ENCODE measurements at regions not wholly inside any gene's neighbourhood (a gene's known extent, or its start where the extent isn't known, plus 50 kb on each side); places are given as distances from the start of the nearest gene placed in this dataset.
"Not testable (repeated sequence)": the region's sequence is repeated elsewhere in the genome, so short reads cannot be mapped to it uniquely, and the experiment has no call there.

GRCh38 chr13:89460895-89461294, 1789.7 kb downstream of the SLITRK5 start:
- not testable (repeated sequence) for H3K9me3 ChIP-seq (ENCODE audit: control insufficient read depth in 2 of 2, insufficient read depth in 1 of 2, low read depth in 1 of 2, low read length in 1 of 2); H3K27ac ChIP-seq (ENCODE audit: low read depth in 2 of 2, low read length in 1 of 2); H3K4me1 ChIP-seq (ENCODE audit: control insufficient read depth in 2 of 2, insufficient read depth in 2 of 2, low read length in 1 of 2); H3K36me3 ChIP-seq (ENCODE audit: control insufficient read depth in 2 of 2, insufficient read depth in 2 of 2, low read length in 1 of 2); H3K4me3 ChIP-seq (ENCODE audit: low read depth in 1 of 2, low read length in 2 of 2); H3K27me3 ChIP-seq (ENCODE audit: control insufficient read depth in 1 of 2, insufficient read depth in 2 of 2, low read length in 2 of 2)

DNA sequence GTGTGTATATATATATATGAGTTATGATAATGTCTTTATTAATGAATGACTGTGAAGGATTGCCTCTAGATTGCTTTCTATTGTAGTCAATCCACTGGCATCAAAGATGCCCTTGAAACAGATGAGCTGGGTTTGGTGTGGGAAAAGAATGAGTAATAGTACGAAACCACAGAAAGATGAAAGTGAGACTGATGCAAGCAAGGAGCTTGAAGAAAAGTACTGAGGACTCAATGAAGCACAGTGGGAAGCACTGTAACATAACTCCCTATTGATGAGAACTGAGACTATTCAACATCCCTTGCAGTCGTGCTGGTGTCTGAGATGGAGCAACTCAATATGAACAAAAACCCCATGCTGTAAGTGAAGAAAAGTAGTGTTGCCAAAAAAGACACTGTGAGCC, 1794.2 kb downstream of the SLITRK5 start:
- H3K27ac ChIP-seq (ENCODE audit: low read depth in 2 of 2, low read length in 1 of 2), result no peak overlapping the region
- H3K4me3 ChIP-seq (ENCODE audit: low read depth in 1 of 2, low read length in 2 of 2), result no peak overlapping the region
- no peaks in the 10 kb centered on the region for H3K27me3 ChIP-seq (ENCODE audit: control insufficient read depth in 1 of 2, insufficient read depth in 2 of 2, low read length in 2 of 2)
- no peaks in the 10 kb centered on the region for H3K36me3 ChIP-seq (ENCODE audit: control insufficient read depth in 2 of 2, insufficient read depth in 2 of 2, low read length in 1 of 2)
- H3K9me3 ChIP-seq (ENCODE audit: control insufficient read depth in 2 of 2, insufficient read depth in 1 of 2, low read depth in 1 of 2, low read length in 1 of 2), result no peaks in the 10 kb centered on the region
- H3K4me1 ChIP-seq (ENCODE audit: control insufficient read depth in 2 of 2, insufficient read depth in 2 of 2, low read length in 1 of 2), result no peaks in the 10 kb centered on the region
- WGBS, 2 donors, result 72 to 80% methylated on average over 2 of the region's 2 CpGs

DNA sequence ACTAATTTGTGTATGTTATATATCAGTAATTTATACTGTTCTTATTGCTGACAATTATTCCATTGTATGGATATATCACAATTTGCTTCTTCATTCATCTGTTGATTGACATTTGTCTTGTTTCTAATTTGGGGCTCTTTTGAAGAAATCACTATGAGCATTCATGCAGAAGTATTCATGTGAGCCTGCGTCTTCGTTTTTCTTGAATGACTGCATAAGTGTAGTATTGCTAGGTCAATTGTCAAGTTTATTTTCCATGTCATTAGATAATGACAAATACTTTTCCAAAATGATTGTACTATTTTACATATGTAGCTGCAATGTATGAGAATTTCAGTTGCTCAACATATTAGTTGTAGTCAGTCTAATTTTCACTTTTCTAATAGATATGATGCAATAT, 1796.9 kb downstream of the SLITRK5 start:
- H3K27ac ChIP-seq (ENCODE audit: low read depth in 2 of 2, low read length in 1 of 2), result no peak overlapping the region
- no peaks in the 10 kb centered on the region for H3K9me3 ChIP-seq (ENCODE audit: control insufficient read depth in 2 of 2, insufficient read depth in 1 of 2, low read depth in 1 of 2, low read length in 1 of 2)
- H3K27me3 ChIP-seq (ENCODE audit: control insufficient read depth in 1 of 2, insufficient read depth in 2 of 2, low read length in 2 of 2), result no peaks in the 10 kb centered on the region
- 83 to 86% methylated on average over 2 of the region's 2 CpGs for WGBS, 2 donors
- H3K36me3 ChIP-seq (ENCODE audit: control insufficient read depth in 2 of 2, insufficient read depth in 2 of 2, low read length in 1 of 2), result no peaks in the 10 kb centered on the region
- H3K4me3 ChIP-seq (ENCODE audit: low read depth in 1 of 2, low read length in 2 of 2), result no peak overlapping the region
- no peaks in the 10 kb centered on the region for H3K4me1 ChIP-seq (ENCODE audit: control insufficient read depth in 2 of 2, insufficient read depth in 2 of 2, low read length in 1 of 2)

- no peaks in the 10 kb centered on the region for H3K36me3 ChIP-seq (ENCODE audit: control insufficient read depth in 2 of 2, insufficient read depth in 2 of 2, low read length in 1 of 2)
- no peak overlapping the region for H3K27ac ChIP-seq (ENCODE audit: low read depth in 2 of 2, low read length in 1 of 2)
- H3K27me3 ChIP-seq (ENCODE audit: control insufficient read depth in 1 of 2, insufficient read depth in 2 of 2, low read length in 2 of 2), result no peaks in the 10 kb centered on the region
- no peak overlapping the region for H3K4me3 ChIP-seq (ENCODE audit: low read depth in 1 of 2, low read length in 2 of 2)
- WGBS, 2 donors, result 86 to 89% methylated on average over 3 of the region's 3 CpGs
- H3K4me1 ChIP-seq (ENCODE audit: control insufficient read depth in 2 of 2, insufficient read depth in 2 of 2, low read length in 1 of 2), result no peaks in the 10 kb centered on the region
- peaks cover 0 to 1% of the 10 kb centered on the region in 2 donors for H3K9me3 ChIP-seq (ENCODE audit: control insufficient read depth in 2 of 2, insufficient read depth in 1 of 2, low read depth in 1 of 2, low read length in 1 of 2)
Observed at GRCh38 chr13:89470901-89471300, 1799.7 kb downstream of the SLITRK5 start.

- no peaks in the 10 kb centered on the region for H3K27me3 ChIP-seq (ENCODE audit: control insufficient read depth in 1 of 2, insufficient read depth in 2 of 2, low read length in 2 of 2)
Observed at GRCh38 chr13:89474432-89474831, 1803.3 kb downstream of the SLITRK5 start.

DNA sequence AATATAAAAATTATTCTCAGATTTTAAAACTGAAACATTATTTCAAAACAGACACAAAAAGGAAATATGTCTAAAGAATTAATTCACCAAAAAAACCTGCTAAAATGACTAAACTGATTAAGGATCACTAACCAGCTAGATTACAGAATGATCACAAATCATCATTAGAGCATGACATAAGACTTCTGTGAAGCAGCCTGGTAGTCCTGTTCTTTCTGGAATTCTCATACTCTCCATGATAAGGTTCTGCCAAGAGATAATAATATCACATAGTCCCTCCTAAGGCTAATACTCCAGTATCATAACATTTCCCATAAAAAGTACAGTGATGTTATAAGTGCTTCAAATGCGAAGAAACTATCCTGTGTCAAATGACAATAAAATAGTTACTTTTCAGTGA, 1814.9 kb downstream of the SLITRK5 start:
- Histone ChIP-seq H3K4me1 (ENCODE audit: control insufficient read depth in 2 of 2, insufficient read depth in 2 of 2, low read length in 1 of 2) (no peaks in the 10 kb centered on the region), H3K9me3 (ENCODE audit: control insufficient read depth in 2 of 2, insufficient read depth in 1 of 2, low read depth in 1 of 2, low read length in 1 of 2) (no peaks in the 10 kb centered on the region), H3K36me3 (ENCODE audit: control insufficient read depth in 2 of 2, insufficient read depth in 2 of 2, low read length in 1 of 2) (no peaks in the 10 kb centered on the region), H3K27me3 (ENCODE audit: control insufficient read depth in 1 of 2, insufficient read depth in 2 of 2, low read length in 2 of 2) (no peaks in the 10 kb centered on the region), H3K4me3 (ENCODE audit: low read depth in 1 of 2, low read length in 2 of 2) (no peak overlapping the region), H3K27ac (ENCODE audit: low read depth in 2 of 2, low read length in 1 of 2) (no peak overlapping the region)
- WGBS, 2 donors, result 92 to 98% methylated on average over 1 of the region's 1 CpG

More at GRCh38 chr13:89474432-89474831, 1803.3 kb downstream of the SLITRK5 start:
- Histone ChIP-seq H3K4me1 (ENCODE audit: control insufficient read depth in 2 of 2, insufficient read depth in 2 of 2, low read length in 1 of 2) (no peaks in the 10 kb centered on the region), H3K4me3 (ENCODE audit: low read depth in 1 of 2, low read length in 2 of 2) (no peak overlapping the region), H3K36me3 (ENCODE audit: control insufficient read depth in 2 of 2, insufficient read depth in 2 of 2, low read length in 1 of 2) (no peaks in the 10 kb centered on the region), H3K27ac (ENCODE audit: low read depth in 2 of 2, low read length in 1 of 2) (no peak overlapping the region), H3K9me3 (ENCODE audit: control insufficient read depth in 2 of 2, insufficient read depth in 1 of 2, low read depth in 1 of 2, low read length in 1 of 2) (peaks cover 0 to 3% of the 10 kb centered on the region in 2 donors)

GRCh38 chr13:89486709-89487108, 1815.5 kb downstream of the SLITRK5 start:
- Histone ChIP-seq H3K27me3 (ENCODE audit: control insufficient read depth in 1 of 2, insufficient read depth in 2 of 2, low read length in 2 of 2) (no peaks in the 10 kb centered on the region), H3K4me1 (ENCODE audit: control insufficient read depth in 2 of 2, insufficient read depth in 2 of 2, low read length in 1 of 2) (no peaks in the 10 kb centered on the region), H3K9me3 (ENCODE audit: control insufficient read depth in 2 of 2, insufficient read depth in 1 of 2, low read depth in 1 of 2, low read length in 1 of 2) (no peaks in the 10 kb centered on the region), H3K27ac (ENCODE audit: low read depth in 2 of 2, low read length in 1 of 2) (no peak overlapping the region), H3K36me3 (ENCODE audit: control insufficient read depth in 2 of 2, insufficient read depth in 2 of 2, low read length in 1 of 2) (no peaks in the 10 kb centered on the region), H3K4me3 (ENCODE audit: low read depth in 1 of 2, low read length in 2 of 2) (no peak overlapping the region)
- 86 to 89% methylated on average over 1 of the region's 1 CpG for WGBS, 2 donors

GRCh38 chr13:89490661-89491060, 1819.5 kb downstream of the SLITRK5 start:
- H3K9me3 ChIP-seq (ENCODE audit: control insufficient read depth in 2 of 2, insufficient read depth in 1 of 2, low read depth in 1 of 2, low read length in 1 of 2), result peaks cover 0 to 5% of the 10 kb centered on the region in 2 donors
- no peaks in the 10 kb centered on the region for H3K27me3 ChIP-seq (ENCODE audit: control insufficient read depth in 1 of 2, insufficient read depth in 2 of 2, low read length in 2 of 2)
- no peak overlapping the region for H3K4me3 ChIP-seq (ENCODE audit: low read depth in 1 of 2, low read length in 2 of 2)
- no peaks in the 10 kb centered on the region for H3K4me1 ChIP-seq (ENCODE audit: control insufficient read depth in 2 of 2, insufficient read depth in 2 of 2, low read length in 1 of 2)
- WGBS, 2 donors, result 92 to 94% methylated on average over 1 of the region's 1 CpG
- no peak overlapping the region for H3K27ac ChIP-seq (ENCODE audit: low read depth in 2 of 2, low read length in 1 of 2)
- no peaks in the 10 kb centered on the region for H3K36me3 ChIP-seq (ENCODE audit: control insufficient read depth in 2 of 2, insufficient read depth in 2 of 2, low read length in 1 of 2)

DNA sequence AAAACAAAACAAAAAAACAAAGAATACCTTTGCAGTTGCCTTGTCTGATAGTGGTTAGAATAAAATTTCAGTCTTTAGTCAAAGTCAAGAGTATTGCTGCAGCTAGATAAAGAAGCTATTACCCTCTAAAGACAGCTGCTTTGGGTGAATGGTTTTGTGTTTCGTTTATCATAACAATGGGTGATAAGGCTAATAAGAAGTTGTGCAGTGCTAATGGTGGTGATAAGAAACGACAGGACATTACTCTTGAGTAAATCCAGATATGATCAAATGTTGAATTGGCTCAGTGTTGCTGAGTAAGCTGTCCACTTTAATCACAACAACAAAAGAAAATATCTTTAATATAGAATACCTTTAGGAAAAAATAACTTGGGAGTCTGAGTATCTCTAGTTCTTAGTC, 1825.3 kb downstream of the SLITRK5 start:
- Histone ChIP-seq H3K9me3 (ENCODE audit: control insufficient read depth in 2 of 2, insufficient read depth in 1 of 2, low read depth in 1 of 2, low read length in 1 of 2) (peaks cover 0 to 5% of the 10 kb centered on the region in 2 donors), H3K36me3 (ENCODE audit: control insufficient read depth in 2 of 2, insufficient read depth in 2 of 2, low read length in 1 of 2) (no peaks in the 10 kb centered on the region), H3K4me1 (ENCODE audit: control insufficient read depth in 2 of 2, insufficient read depth in 2 of 2, low read length in 1 of 2) (no peaks in the 10 kb centered on the region), H3K27me3 (ENCODE audit: control insufficient read depth in 1 of 2, insufficient read depth in 2 of 2, low read length in 2 of 2) (no peaks in the 10 kb centered on the region), H3K27ac (ENCODE audit: low read depth in 2 of 2, low read length in 1 of 2) (no peak overlapping the region), H3K4me3 (ENCODE audit: low read depth in 1 of 2, low read length in 2 of 2) (no peak overlapping the region)
- 29 to 34% methylated on average over 2 of the region's 2 CpGs for WGBS, 2 donors

DNA sequence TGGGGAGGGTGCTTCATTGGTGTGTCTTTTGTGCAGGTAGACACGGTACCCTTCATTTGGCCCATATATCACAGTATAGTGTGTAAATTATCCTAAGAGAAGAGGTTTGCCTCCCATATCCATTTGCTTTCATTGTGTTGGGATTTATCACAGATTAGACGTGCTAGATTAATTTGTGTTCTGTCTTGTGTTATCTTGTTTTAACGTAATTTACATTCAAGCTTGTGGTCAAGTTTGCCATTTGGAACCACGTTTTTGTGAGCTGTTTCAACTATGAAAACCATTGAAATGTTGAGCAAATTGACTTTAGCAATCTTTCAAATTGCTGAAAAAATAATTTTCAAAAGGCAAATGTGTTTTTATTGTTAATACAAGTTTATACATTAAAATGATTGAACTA, 1826.5 kb downstream of the SLITRK5 start:
- no peaks in the 10 kb centered on the region for H3K4me1 ChIP-seq (ENCODE audit: control insufficient read depth in 2 of 2, insufficient read depth in 2 of 2, low read length in 1 of 2)
- 54 to 60% methylated on average over 4 of the region's 4 CpGs for WGBS, 2 donors
- no peak overlapping the region for H3K4me3 ChIP-seq (ENCODE audit: low read depth in 1 of 2, low read length in 2 of 2)
- H3K9me3 ChIP-seq (ENCODE audit: control insufficient read depth in 2 of 2, insufficient read depth in 1 of 2, low read depth in 1 of 2, low read length in 1 of 2), result no peaks in the 10 kb centered on the region
- no peaks in the 10 kb centered on the region for H3K27me3 ChIP-seq (ENCODE audit: control insufficient read depth in 1 of 2, insufficient read depth in 2 of 2, low read length in 2 of 2)
- H3K27ac ChIP-seq (ENCODE audit: low read depth in 2 of 2, low read length in 1 of 2), result no peak overlapping the region
- H3K36me3 ChIP-seq (ENCODE audit: control insufficient read depth in 2 of 2, insufficient read depth in 2 of 2, low read length in 1 of 2), result no peaks in the 10 kb centered on the region

All from esophagus (tissue), 2 donors.